ENCODE measurements at regions not wholly inside any gene's neighbourhood (a gene's known extent, or its start where the extent isn't known, plus 50 kb on each side); places are given as distances from the start of the nearest gene placed in this dataset.

GRCh38 chr2:56674084-56674483, 490.3 kb downstream of the CCDC85A start:
- DNase-seq (no peak), ATAC-seq (no peak)
- H3K4me1 ChIP-seq = no peaks in the 10 kb centered on the region
- no peaks in the 10 kb centered on the region for H3K27me3 ChIP-seq
- H3K27ac ChIP-seq = no peak overlapping the region
- intact Hi-C loops (cut with DNase I) = no loop called here
- peaks cover 6% of the 10 kb centered on the region for H3K9me3 ChIP-seq
- H3K36me3 ChIP-seq = no peaks in the 10 kb centered on the region
- no peak for TF ChIP-seq CTCF (IDR thresholded peaks at IDR 0.05)
- no peak overlapping the region for H3K4me3 ChIP-seq

- Histone ChIP-seq H3K27me3 (no peaks in the 10 kb centered on the region), H3K9me3 (peaks cover 6% of the 10 kb centered on the region), H3K4me1 (no peaks in the 10 kb centered on the region), H3K4me3 (no peak overlapping the region), H3K27ac (no peak overlapping the region), H3K36me3 (no peaks in the 10 kb centered on the region)
- no peak for DNase-seq
- no peak for ATAC-seq
- intact Hi-C loops (cut with DNase I) = loop anchor here (5.0 kb wide), 1 partner anchor 70 kb away; no protein-coding TSS in a partner anchor
- TF ChIP-seq CTCF (IDR thresholded peaks at IDR 0.05) = no peak
These were observed 493.2 kb downstream of the CCDC85A start for GRCh38 chr2:56676966-56677365.

GRCh38 chr2:56680971-56681631, 497.3 kb downstream of the CCDC85A start:
- no peaks in the 10 kb centered on the region for H3K36me3 ChIP-seq
- no peak overlapping the region for H3K27ac ChIP-seq
- no peak for ATAC-seq
- no peak for DNase-seq
- intact Hi-C loops (cut with DNase I) = no loop called here
- no peak overlapping the region for H3K4me3 ChIP-seq
- no peaks in the 10 kb centered on the region for H3K9me3 ChIP-seq
- H3K4me1 ChIP-seq = no peaks in the 10 kb centered on the region
- no peak for TF ChIP-seq CTCF (IDR thresholded peaks at IDR 0.05)
- H3K27me3 ChIP-seq = no peaks in the 10 kb centered on the region

- DNase-seq = no peak
- intact Hi-C loops (cut with DNase I) = no loop called here
- no peak for TF ChIP-seq CTCF (IDR thresholded peaks at IDR 0.05)
- no peak overlapping the region for H3K27ac ChIP-seq
- H3K36me3 ChIP-seq = no peaks in the 10 kb centered on the region
- no peak for ATAC-seq
- no peaks in the 10 kb centered on the region for H3K27me3 ChIP-seq
- H3K4me1 ChIP-seq = no peaks in the 10 kb centered on the region
- no peak overlapping the region for H3K4me3 ChIP-seq
- H3K9me3 ChIP-seq = no peaks in the 10 kb centered on the region
These were observed 498.0 kb downstream of the CCDC85A start for GRCh38 chr2:56681659-56682396.

GRCh38 chr2:56682397-56682760, 498.6 kb downstream of the CCDC85A start:
- intact Hi-C loops (cut with DNase I) = no loop called here
- Histone ChIP-seq H3K27me3 (no peaks in the 10 kb centered on the region), H3K9me3 (no peaks in the 10 kb centered on the region), H3K4me1 (no peaks in the 10 kb centered on the region), H3K36me3 (no peaks in the 10 kb centered on the region), H3K4me3 (no peak overlapping the region), H3K27ac (no peak overlapping the region)
- no peak for TF ChIP-seq CTCF (IDR thresholded peaks at IDR 0.05)
- ATAC-seq (no peak), DNase-seq (no peak)
